RWPE2 (cell line): ENCODE measurements at regions not wholly inside any gene's neighbourhood (a gene's known extent, or its start where the extent isn't known, plus 50 kb on each side); places are given as distances from the start of the nearest gene placed in this dataset.

Experiments used
- ATAC-seq: fragments of 200-7000 bp; cut with Tn5 transposase; 3 replicates; pipeline ENCODE4 v1.9.1; 2021; ENCODE audit warnings: low read depth
- DNase-seq: peaks from one replicate; pipeline ENCODE4 v3.0.0-alpha.2; 2020; ENCODE audit warnings: low spot score
- H3K27ac ChIP-seq: fragments of 450-650 bp; 2 replicates; pipeline ENCODE4 v1.5.1; 2017; ENCODE audit warnings: mild to moderate bottlenecking; ENCODE audit not compliant: poor library complexity, severe bottlenecking
- H3K27me3 ChIP-seq: fragments of 250-450 bp; sonication (Bioruptor Pico); 2 replicates; pipeline ENCODE4 v1.5.1; 2021; ENCODE audit warnings: mild to moderate bottlenecking, moderate library complexity; ENCODE audit not compliant: insufficient read depth, poor library complexity, severe bottlenecking
- H3K36me3 ChIP-seq: fragments of 250-450 bp; sonication (Bioruptor Pico); 2 replicates; pipeline ENCODE4 v1.5.1; 2020; ENCODE audit warnings: low read depth, mild to moderate bottlenecking, moderate library complexity
- H3K4me1 ChIP-seq: fragments of 250-450 bp; sonication (Bioruptor Pico); 2 replicates; pipeline ENCODE4 v1.5.1; 2021; ENCODE audit warnings: mild to moderate bottlenecking, moderate library complexity; ENCODE audit not compliant: insufficient read depth, poor library complexity, severe bottlenecking
- H3K4me3 ChIP-seq: fragments of 250-450 bp; sonication (Bioruptor Pico); 2 replicates; pipeline ENCODE4 v1.5.1; 2021; ENCODE audit warnings: mild to moderate bottlenecking, moderate library complexity; ENCODE audit not compliant: severe bottlenecking
- H3K9me3 ChIP-seq: fragments of 250-450 bp; sonication (Bioruptor Pico); 2 replicates; pipeline ENCODE4 v1.5.1; 2021; ENCODE audit warnings: mild to moderate bottlenecking, moderate library complexity; ENCODE audit not compliant: severe bottlenecking
- TF ChIP-seq, protein P1 (sequence below): fragments of 450-650 bp; IDR thresholded peaks from one replicate; pipeline ENCODE4 v1.5.1; 2017; ENCODE audit warnings: mild to moderate bottlenecking, moderate library complexity; ENCODE audit not compliant: poor library complexity, severe bottlenecking

DNA sequence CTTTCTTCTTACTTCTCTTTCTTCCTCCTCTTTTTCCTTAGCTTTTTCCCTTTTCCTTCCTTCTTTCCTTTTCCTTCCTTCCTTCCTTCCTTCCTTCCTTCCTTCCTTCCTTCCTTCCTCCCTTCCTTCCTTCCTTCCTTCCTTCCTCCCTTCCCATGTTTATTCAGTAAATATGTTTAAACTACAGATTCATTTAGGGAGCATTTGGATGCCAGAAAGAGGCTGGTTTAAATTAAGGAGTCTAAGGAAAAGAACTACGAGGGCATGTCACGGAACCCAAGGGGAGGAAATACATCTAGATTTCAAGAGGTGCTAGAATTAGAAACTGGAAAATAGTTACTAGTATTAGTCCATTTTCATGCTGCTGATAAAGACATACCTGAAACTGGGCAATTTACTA is 320.0 kb upstream of the ARRDC3 start:
- DNase-seq (no peak), ATAC-seq (no peak)
- Histone ChIP-seq H3K9me3 (no peaks in the 10 kb centered on the region), H3K4me3 (no peak overlapping the region), H3K4me1 (no peaks in the 10 kb centered on the region), H3K27ac (no peak overlapping the region), H3K36me3 (no peaks in the 10 kb centered on the region), H3K27me3 (no peaks in the 10 kb centered on the region)
- TF ChIP-seq, protein P1, sequence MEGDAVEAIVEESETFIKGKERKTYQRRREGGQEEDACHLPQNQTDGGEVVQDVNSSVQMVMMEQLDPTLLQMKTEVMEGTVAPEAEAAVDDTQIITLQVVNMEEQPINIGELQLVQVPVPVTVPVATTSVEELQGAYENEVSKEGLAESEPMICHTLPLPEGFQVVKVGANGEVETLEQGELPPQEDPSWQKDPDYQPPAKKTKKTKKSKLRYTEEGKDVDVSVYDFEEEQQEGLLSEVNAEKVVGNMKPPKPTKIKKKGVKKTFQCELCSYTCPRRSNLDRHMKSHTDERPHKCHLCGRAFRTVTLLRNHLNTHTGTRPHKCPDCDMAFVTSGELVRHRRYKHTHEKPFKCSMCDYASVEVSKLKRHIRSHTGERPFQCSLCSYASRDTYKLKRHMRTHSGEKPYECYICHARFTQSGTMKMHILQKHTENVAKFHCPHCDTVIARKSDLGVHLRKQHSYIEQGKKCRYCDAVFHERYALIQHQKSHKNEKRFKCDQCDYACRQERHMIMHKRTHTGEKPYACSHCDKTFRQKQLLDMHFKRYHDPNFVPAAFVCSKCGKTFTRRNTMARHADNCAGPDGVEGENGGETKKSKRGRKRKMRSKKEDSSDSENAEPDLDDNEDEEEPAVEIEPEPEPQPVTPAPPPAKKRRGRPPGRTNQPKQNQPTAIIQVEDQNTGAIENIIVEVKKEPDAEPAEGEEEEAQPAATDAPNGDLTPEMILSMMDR = no peak

DNA sequence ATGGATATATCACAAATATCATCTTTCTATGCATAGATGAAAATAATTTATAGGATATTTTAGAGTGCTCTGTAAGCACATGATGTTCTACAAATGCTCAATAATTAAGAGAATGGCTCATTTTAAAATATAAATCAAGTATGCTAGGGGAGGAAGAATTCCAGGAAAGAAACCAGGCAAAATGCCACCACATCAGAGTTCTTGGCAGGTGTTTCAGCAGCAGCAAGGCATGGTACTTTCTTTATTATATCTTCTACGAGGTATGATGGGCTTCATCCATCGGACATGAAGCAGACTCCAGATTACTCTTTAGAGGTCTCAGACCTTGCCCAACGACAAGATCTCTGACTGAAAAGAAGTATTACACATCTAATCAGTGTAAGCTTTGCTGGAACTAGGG is 316.3 kb upstream of the ARRDC3 start:
- H3K27ac ChIP-seq = no peak overlapping the region
- H3K4me1 ChIP-seq = no peaks in the 10 kb centered on the region
- TF ChIP-seq, protein P1 = no peak
- DNase-seq = no peak
- H3K27me3 ChIP-seq = no peaks in the 10 kb centered on the region
- H3K36me3 ChIP-seq = no peaks in the 10 kb centered on the region
- no peak overlapping the region for H3K4me3 ChIP-seq
- no peak for ATAC-seq
- H3K9me3 ChIP-seq = no peaks in the 10 kb centered on the region

DNA sequence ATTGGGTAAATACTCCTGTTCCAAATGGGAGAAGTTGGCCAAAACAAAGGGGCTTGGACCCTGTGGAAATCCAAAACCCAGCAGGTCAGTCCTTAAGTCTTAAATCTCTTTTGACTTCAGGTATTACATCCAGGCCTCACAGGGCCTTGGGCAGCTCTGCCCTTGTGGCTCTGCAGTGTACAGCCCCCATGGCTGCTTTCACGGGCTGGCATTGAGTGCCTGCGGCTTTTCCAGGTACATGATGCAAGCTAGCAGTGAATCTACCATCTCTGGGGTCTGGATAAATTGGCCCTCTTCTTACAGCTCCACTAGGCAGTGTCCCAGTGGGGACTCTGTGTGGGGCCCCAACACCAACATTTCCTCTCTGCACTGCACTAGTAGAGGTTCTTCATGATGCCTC is 308.5 kb upstream of the ARRDC3 start:
- Histone ChIP-seq H3K9me3 (no peaks in the 10 kb centered on the region), H3K27me3 (no peaks in the 10 kb centered on the region), H3K27ac (no peak overlapping the region), H3K4me3 (no peak overlapping the region), H3K36me3 (no peaks in the 10 kb centered on the region), H3K4me1 (no peaks in the 10 kb centered on the region)
- no peak for DNase-seq
- ATAC-seq = no peak
- TF ChIP-seq, protein P1 = no peak

DNA sequence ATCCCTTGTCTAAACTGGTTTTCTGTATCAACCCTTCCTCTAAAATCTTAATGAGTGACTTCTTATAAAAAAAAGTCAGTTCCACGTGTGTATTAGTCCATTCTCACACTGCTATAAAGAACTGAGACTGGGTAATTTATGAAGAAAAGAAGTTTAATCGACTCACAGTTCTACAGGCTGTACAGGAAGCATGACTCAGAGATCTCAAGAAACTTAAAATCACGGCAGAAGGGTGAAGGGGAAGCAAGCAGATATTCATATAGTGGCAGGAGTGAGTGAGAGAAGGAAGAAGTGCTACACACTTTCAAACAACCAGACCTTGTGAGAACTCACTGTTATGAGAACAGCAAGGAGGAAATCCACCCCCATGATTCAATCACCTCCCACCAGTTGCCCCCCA is 307.8 kb upstream of the ARRDC3 start:
- Histone ChIP-seq H3K9me3 (no peaks in the 10 kb centered on the region), H3K4me1 (no peaks in the 10 kb centered on the region), H3K36me3 (no peaks in the 10 kb centered on the region), H3K27me3 (no peaks in the 10 kb centered on the region), H3K27ac (no peak overlapping the region), H3K4me3 (no peak overlapping the region)
- DNase-seq (no peak), ATAC-seq (no peak)
- TF ChIP-seq, protein P1 = no peak

DNA sequence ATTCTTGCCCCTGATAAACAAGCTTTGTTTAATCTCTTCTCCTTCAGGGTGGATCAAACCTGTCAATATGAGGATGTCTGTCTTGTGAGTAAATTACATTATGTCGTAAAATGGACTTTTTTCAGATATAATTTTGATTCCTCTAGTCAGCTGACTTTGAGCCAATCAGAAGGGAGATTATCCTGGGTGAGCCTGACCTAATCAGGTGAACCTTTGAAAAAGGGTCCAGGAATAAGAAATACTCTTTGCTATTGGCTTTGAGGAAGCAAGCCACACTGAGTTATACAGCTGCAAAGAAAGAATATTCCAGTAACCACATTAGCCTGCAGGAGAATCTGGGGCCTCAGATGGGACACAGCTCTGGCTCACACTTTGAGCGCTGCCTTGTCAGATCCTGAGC is 304.3 kb upstream of the ARRDC3 start:
- Histone ChIP-seq H3K4me3 (no peak overlapping the region), H3K36me3 (no peaks in the 10 kb centered on the region), H3K27ac (no peak overlapping the region), H3K9me3 (no peaks in the 10 kb centered on the region), H3K27me3 (no peaks in the 10 kb centered on the region), H3K4me1 (no peaks in the 10 kb centered on the region)
- TF ChIP-seq, protein P1 = no peak
- ATAC-seq (no peak), DNase-seq (no peak)
